ENCODE measurements at regions not wholly inside any gene's neighbourhood (a gene's known extent, or its start where the extent isn't known, plus 50 kb on each side); places are given as distances from the start of the nearest gene placed in this dataset.

- H3K36me3 ChIP-seq (ENCODE audit: insufficient read depth) = no peaks in the 10 kb centered on the region
- ATAC-seq (no peak), DNase-seq (ENCODE audit: low spot score) (no peak)
- Mint-ChIP-seq H3K27ac (no peak overlapping the region), H3K27me3 (ENCODE audit: insufficient read depth, low read depth, poor library complexity) (peaks cover 3% of the 10 kb centered on the region), H3K4me3 (no peak overlapping the region), H3K9me3 (no peaks in the 10 kb centered on the region), H3K36me3 (ENCODE audit: low read depth) (no peaks in the 10 kb centered on the region), H3K4me1 (peaks cover 3% of the 10 kb centered on the region; the same call in 2 of the 3 replicates)
- H3K79me2 ChIP-seq (replicated peaks; ENCODE audit: insufficient read depth) = no peaks in the 10 kb centered on the region
- H3K4me1 ChIP-seq (ENCODE audit: insufficient read depth) = no peaks in the 10 kb centered on the region
- H3K27ac ChIP-seq (ENCODE audit: low read depth) = no peak overlapping the region
- no peaks in the 10 kb centered on the region for H3F3A ChIP-seq (replicated peaks; ENCODE audit: low read depth)
- 0 out of 2 replicates have a peak overlapping the region, but pooled peaks have one; percentile 28 for H2AFZ ChIP-seq
- no peaks in the 10 kb centered on the region for H4K20me1 ChIP-seq (replicated peaks; ENCODE audit: insufficient read depth)
- no peaks in the 10 kb centered on the region for H3K27me3 ChIP-seq (ENCODE audit: insufficient read depth)
- no peak for TF ChIP-seq STAT1 (IDR thresholded peaks at IDR 0.05; ENCODE audit: unreplicated experiment)
- TF ChIP-seq ETS1 (IDR thresholded peaks at IDR 0.05) = no peak
- no peak for TF ChIP-seq EZH2 (IDR thresholded peaks at IDR 0.05; ENCODE audit: low read depth, unreplicated experiment)
- no peak for TF ChIP-seq CREB1 (CRISPR knock-in tag; IDR thresholded peaks at IDR 0.05; ENCODE audit: low read depth)
- TF ChIP-seq ZNF331 (CRISPR knock-in tag; IDR thresholded peaks at IDR 0.05; ENCODE audit: low read depth) = no peak
- no peak for TF ChIP-seq POLR2AphosphoS5 (IDR thresholded peaks at IDR 0.05; ENCODE audit: low read depth)
- TF ChIP-seq CTCF (conservative IDR thresholded peaks at IDR 0.05; ENCODE audit: low read depth in 2 of 2) = no peak
- TF ChIP-seq ZNF462 (CRISPR knock-in tag; IDR thresholded peaks at IDR 0.05) = no peak
- TF ChIP-seq ZNF114 (CRISPR knock-in tag; IDR thresholded peaks at IDR 0.05) = no peak
- TF ChIP-seq EZH2phosphoT487 (IDR thresholded peaks at IDR 0.05; ENCODE audit: unreplicated experiment) = no peak
- TF ChIP-seq NANOG (IDR thresholded peaks at IDR 0.05; ENCODE audit: borderline replicate concordance) = no peak
- TF ChIP-seq, protein P1, sequence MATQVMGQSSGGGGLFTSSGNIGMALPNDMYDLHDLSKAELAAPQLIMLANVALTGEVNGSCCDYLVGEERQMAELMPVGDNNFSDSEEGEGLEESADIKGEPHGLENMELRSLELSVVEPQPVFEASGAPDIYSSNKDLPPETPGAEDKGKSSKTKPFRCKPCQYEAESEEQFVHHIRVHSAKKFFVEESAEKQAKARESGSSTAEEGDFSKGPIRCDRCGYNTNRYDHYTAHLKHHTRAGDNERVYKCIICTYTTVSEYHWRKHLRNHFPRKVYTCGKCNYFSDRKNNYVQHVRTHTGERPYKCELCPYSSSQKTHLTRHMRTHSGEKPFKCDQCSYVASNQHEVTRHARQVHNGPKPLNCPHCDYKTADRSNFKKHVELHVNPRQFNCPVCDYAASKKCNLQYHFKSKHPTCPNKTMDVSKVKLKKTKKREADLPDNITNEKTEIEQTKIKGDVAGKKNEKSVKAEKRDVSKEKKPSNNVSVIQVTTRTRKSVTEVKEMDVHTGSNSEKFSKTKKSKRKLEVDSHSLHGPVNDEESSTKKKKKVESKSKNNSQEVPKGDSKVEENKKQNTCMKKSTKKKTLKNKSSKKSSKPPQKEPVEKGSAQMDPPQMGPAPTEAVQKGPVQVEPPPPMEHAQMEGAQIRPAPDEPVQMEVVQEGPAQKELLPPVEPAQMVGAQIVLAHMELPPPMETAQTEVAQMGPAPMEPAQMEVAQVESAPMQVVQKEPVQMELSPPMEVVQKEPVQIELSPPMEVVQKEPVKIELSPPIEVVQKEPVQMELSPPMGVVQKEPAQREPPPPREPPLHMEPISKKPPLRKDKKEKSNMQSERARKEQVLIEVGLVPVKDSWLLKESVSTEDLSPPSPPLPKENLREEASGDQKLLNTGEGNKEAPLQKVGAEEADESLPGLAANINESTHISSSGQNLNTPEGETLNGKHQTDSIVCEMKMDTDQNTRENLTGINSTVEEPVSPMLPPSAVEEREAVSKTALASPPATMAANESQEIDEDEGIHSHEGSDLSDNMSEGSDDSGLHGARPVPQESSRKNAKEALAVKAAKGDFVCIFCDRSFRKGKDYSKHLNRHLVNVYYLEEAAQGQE (IDR thresholded peaks at IDR 0.05; ENCODE audit: unreplicated experiment) = no peak
- no peak for TF ChIP-seq JUNB (IDR thresholded peaks at IDR 0.05; ENCODE audit: unreplicated experiment)
- no peak overlapping the region for H3K4me2 ChIP-seq
- no peaks in the 10 kb centered on the region for H3K9me2 ChIP-seq (ENCODE audit: insufficient read depth)
- H3K4me3 ChIP-seq = no peak overlapping the region
These were observed 65.3 kb upstream of the CNEP1R1 start for GRCh38 chr16:49959552-49960277.

Data from GM23338 (cell line).